NOMO-1 treated with dmso at 0.1 percent for 144 hours (cell line): ENCODE measurements at regions not wholly inside any gene's neighbourhood (a gene's known extent, or its start where the extent isn't known, plus 50 kb on each side); places are given as distances from the start of the nearest gene placed in this dataset.
"Not testable (repeated sequence)": the region's sequence is repeated elsewhere in the genome, so short reads cannot be mapped to it uniquely, and the experiment has no call there.

Experiments used
- DNase-seq: peaks from one replicate; lab custom pipeline; 2025; ENCODE audit not compliant: unreplicated experiment; lab: John Stamatoyannopoulos, UW

DNA sequence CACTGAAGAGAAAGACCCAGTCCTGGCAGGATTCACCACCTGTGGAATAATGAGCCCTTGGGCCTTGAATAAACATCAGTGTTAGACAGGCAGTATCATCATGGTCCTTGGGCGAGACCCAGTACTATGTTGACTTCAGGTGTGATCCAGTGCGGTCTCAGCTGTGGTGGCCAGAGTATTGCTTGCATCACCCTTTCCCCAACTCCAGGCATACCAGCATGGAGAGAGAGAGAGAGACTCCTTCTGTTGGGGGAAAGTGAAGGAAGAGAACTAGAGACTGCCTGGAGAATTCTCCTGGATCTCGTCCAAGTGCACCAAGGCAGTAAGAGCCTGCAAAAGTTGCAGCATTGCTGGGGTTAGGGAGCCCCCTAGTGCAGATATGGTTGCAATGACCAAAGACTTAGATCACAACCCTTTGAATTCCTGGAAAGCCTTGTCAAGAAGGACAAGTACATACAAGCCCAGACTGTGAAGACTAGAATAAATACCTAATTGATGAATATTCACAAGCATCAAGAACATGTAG, 61.1 kb upstream of the VAMP7 start:
- DNase-seq = peak; percentile 9

DNA sequence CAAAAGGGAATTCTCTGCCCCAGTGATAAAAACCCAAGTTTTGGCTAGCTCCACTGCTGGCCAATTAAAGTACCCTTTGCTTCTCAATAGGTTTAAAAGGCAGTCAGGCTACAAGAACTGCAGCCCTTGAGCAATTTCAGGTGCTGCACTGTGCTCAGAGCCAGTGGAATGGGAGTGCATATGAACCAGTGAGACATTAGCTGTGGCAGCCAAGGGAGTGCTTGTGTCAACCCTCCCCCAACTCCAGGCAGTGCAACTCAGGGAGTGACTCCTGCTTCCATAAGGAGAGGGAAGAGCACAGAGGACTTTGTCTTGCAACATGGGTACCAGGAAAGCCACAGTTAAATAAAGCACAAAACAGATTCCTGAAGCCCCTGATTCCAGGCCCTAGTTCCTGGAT, 61.6 kb upstream of the VAMP7 start:
- no peak for DNase-seq

DNA sequence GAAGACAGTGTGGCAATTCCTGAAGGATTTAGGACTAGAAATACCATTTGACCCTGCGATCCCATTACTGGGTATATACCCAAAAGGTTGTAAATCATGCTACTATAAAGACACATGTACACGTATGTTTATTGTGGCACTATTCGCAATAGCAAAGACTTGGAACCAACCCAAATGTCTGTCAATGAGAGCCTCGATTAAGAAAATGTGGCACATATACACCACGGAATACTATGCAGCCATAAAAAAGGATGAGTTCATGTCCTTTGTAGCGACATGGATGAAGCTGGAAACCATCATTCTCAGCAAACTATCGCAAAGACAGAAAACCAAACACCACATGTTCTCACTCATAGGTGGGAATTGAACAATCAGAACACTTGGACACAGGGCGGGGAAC, 66.8 kb upstream of the VAMP7 start:
- not testable (repeated sequence) for DNase-seq

DNA sequence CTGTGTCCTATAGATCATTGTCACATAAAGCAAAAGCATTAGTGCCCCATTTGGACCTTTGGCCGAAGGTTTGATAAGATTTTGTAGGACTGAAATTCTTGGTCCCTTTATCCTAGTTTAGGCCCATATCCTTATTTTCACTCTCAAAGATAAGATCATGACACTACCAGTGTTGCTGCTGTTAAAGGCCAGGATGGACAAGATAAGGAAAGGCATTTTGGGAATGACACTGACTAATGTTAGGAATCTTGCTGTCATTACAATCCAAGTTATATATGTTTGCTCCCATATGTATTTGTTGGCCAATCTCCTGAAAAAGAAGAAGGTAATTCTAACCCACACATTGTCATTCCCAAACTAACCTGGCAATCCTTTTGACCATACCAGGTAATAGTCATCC, 101.3 kb upstream of the VAMP7 start:
- no peak for DNase-seq

DNA sequence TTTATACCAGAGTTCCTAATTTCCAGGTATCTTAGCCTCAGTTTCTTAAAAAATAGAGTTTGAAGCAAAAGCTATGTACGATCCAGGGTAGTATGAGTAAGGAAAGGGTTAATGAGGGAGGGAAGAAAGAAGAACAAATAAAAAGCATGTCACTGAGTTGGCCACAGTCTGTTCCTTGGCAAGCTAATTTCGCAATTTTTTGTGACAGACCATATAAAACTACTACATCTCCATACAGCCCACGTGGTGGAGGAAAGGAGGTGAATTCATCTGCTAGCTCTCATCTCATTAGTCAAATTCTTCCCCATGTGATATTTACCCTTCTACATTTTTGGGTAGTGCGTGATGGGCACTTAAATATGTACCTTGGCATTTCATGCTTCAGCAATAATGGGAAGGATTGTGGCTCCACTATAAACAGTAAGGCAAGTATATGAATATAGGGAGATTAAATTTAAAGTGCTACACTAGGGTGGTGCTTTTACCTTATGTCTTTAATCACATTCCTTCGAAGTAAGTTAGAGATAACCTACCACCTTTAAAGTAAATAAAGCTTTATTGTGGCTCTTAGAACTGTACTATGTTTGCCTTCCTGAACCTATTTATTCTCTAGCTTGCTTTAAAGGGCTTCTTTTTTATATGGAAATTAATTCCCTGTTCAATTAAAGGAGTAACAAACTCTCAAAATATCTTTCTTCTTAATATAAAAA, 102.1 kb upstream of the VAMP7 start:
- DNase-seq = peak; percentile 10

DNA sequence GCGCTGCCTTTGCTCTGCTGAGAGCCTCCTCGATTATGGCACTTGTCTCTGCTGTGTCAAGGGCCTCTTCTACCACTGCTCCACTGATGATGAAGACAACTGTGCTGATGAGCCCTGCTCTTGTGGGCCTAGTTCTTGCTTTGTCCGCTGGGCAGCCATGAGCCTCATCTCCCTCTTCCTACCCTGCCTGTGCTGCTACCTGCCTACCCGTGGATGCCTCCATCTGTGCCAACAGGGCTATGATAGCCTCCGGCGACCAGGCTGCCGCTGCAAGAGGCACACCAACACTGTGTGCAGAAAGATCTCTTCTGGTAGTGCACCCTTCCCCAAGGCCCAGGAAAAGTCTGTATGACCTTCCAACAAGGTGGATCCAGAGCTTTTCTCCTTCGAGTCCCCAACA, 106.8 kb upstream of the VAMP7 start:
- no peak for DNase-seq

DNA sequence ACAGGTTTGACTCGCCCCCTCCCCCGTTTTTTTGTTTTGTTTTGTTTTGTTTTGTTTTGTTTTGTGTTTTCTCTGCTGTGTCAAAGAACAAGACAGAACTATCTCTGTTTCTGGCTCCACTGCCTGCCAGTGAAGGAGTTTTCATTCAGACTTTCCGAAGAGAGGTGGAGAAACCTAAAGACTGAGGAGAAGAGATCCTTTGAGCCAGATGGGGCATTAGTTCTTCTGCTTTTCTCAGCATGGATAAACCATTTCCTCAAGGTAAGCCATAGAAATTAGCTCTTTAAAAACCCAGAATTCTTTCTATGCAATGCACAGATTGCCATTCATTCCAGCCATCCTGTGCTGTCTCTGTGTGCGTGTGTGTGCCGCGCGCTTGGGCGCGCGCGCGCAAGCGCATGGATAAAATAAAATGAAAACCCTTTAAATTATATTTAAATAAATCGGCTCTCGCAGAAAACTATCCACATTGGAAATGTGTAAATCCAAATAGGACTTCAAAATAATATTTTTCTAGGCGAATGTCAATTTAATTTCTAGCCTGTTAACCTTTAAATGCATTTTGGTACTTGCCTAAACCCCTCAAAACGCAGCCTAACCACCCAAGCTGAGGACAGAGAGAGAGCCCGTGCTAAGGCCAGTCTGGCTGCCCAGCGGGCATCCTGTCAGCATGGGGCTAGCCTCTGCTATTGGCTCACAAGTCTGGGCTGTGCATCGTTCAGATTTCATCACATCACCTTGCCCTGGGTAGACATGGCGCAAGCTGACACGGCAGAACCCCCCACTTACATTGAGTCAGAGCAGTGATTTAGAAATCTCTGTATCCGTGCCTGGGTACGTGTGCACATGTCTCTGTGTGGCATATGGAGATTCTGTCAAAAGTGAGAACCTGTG, 113.0 kb upstream of the VAMP7 start:
- no peak for DNase-seq

DNA sequence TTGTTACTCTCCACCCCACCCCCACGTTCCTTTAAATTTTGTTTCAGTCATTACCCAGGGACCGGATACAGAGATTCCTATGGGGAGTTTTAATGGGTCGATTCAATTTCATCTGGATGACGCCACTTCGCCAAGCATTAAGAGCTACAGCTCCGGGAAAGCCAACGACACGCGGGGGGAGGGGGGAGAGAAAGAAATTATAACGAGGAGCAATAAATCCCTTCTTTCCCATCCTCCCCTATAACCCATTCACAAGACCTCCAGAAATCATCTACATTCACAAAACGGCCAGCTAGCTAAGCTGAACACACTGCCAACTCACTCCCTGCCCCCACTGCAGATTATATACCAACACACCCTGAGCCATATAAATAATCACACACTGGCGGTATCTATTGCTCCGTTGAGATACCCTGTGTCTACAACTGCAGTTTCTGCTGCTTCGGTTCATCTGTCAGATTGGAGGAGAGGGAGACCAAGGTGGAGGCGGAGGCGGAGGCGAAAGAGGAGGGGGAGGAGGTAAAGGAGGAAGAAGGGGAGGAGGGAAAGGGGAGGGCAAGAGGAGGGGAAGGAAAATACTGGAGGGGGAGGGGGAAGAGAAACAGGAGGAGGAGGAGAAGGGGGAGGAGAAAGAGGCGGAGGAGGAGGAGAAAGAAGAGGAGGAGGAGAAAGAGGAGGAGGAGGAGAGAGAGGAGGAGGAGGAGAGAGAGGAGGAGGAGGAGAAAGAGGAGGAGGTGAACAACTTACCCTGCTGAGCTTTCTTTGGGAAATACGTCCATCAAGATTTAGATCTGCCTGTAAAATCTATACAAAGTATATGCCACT, 113.9 kb upstream of the VAMP7 start:
- DNase-seq = peak; percentile 52

DNA sequence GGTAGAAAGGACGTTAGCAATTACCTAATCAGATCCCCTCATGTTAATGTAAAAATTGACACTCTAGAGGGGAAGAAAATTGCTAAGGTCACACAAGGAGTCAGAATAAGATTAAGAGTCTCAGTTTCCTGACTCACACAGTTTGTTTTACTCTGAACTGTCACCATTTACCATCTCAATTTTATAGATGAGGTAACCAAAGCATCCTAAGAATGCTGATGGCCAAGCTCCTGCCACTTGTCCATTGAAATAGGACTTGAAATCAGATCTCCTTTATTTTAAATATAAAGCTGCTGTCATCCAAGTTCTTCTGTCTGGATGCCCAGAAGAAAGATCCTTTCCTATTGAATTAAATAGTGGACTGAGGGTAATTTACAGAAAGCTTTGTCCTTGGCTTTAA, 114.8 kb upstream of the VAMP7 start:
- no peak for DNase-seq

DNA sequence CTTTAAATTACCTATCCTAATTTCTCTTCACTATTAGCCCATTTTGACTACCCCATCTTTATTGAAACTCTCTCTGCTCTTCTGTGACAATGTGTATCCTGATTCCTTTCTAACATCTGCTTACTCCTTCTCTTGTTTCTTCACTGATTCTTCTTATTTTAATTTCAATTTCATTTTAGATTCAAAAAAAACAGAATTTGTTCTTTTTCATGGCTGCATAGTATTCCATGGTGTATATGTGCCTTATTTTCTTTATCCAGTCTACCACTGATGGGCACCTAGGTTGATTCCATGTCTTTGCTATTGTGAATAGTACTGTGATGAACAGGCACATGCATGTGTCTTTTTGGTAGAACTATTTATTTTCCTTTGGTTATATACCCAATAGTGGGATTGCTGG, 120.0 kb upstream of the VAMP7 start:
- DNase-seq = no peak

DNA sequence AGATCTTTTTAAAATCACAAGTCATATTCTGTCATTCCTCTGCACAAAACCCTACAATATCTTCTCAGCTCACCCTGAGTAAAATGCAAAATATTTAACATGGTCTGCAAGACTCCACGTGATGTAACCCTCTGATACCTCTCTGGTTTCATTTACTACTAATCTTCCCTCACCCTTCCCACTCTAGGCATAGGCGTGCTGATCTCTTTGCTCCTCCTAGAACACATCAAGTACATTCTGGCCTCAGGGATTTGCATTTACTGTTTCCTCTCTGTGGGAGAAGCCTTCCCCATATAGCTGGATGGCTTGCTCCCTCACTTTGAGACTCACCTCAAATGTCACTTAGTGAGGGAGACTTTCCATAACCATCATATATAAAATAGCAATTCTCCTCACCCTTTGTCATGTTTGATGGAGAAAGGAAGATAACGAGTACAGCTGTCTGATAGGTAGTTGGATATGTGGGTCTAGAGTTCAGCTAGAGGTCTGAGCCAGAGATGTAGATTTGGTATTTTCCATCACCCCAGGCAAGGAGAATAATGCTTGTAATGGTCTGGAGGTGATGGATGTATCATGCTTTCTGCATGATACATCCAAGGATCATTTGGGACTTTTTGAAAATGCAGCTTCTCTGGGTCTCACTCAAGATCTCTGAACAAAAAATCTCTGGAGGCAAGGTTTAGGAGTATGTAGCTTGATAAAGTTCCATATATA, 123.9 kb upstream of the VAMP7 start:
- no peak for DNase-seq

DNA sequence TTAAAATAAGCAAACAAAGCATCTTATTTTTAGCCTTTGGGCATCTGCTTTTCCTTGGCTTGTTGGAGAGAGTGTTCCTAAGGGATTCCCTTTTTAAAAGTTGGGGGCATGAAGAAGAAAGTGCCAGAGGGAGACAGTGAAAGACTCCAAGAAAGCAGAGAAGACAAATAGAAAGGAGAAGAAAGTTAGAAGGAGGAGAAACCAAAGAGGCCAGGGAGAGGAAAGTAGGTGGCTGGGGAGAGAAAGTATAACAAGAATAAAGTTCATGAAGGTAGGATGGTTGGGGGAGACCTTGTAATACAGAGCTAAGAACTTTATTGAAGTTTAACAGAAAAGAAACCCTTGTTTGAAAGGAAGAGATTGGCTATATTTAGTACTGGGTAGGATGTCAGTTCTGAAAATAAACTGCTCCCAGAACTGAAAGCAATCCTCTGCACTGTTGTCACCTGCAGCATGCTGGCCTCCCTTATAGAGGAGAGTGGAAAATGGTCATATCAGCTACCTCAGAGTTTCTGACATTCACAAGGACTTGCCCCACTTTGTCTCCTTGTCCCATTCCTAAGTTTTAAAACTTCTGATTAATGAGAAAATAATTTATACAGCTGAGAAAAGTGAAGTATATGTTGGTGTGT, 125.3 kb upstream of the VAMP7 start:
- no peak for DNase-seq

DNA sequence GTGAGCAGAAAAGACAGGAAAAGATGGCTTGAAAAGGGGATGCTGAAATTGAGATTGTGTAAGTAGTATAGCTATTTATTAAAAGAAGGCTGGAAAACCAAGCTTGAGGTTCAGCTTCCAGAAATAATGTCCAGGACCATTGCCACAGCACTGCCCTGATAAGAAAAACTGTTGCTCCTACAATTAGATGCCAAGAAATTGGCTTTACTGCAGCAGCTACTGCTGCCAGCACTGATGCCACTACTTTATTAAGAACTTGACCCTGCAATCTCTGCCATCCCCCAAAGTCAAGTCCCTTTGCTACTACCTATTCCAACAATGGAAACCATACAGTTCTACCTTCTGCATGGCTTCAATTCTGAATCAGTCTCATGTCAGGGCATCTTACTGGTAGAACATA, 130.0 kb upstream of the VAMP7 start:
- no peak for DNase-seq

DNA sequence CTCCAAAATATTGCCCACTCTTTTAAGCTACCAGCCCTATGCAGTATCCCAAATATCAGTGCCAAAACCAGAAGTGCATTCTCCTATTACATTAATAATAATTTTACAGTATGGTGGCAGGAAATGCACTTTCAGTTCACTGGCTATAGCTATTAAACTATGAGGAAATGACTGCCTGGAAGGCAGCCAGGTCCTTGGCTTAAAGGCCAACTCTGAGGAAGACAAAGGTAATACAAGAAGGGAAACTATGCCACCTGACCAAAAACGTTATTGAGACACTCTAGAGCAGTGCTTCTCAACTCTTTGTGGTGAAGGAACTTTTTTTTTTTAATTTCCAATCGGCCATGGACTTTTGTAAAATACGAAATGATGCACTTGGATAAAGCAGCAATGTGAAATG, 133.6 kb upstream of the VAMP7 start:
- DNase-seq = no peak

DNA sequence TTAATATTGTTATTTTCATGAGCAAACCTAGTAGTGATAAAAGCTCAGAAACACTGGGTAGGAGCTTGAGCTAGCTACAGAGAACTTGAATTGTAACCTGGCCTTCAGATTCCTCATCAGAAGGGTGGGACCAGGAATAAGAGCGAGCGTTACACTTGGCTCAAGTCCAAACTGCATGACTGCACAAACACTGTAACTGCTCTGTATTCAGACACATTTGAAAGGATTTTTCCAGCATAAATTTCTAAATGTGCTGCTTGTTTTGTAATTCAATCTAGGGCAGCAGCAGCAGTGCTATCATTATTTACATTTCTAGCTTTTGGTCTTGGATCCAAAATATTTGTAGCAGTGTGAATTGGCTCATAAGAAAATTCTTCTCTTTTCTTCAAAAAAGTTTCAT, 133.0 kb upstream of the TMLHE start:
- DNase-seq = no peak

DNA sequence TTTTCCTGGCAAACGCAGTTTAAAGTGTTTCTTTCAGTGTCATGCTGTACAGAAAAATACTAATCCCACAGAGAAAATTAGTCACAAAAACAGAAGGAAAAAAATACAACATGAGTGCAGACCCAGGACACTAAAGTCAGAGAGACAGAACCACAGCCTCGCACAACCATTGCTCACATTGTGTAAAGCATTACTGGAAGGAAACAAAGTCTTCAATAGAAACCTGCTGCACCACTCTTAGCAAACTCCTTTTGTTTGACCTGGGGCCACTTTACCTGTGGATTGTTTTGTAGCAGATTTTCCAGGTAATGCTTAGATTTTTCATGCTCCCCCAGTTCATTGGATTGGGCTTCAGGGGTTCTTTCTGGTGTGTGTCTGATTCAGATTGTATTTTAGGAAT, 131.8 kb upstream of the TMLHE start:
- DNase-seq = no peak

DNA sequence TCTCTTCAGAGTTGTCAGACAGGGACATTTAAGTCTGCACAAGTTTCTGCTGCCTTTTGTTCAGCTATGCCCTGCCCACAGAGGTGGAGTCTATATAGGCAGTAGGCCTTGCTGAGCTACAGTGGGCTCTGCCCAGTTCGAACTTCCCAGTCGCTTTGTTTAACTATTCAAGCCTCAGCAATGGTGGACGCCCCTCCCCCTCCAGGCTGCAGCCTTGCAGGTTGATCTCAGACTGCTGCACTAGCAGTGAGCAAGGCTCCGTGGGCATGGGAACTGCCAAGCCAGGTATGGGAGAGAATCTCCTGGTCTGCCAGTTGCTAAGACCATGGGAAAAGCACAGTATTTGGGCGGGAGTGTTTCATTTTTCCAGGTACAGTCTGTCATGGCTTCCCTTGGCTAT, 115.6 kb upstream of the TMLHE start:
- not testable (repeated sequence) for DNase-seq

DNA sequence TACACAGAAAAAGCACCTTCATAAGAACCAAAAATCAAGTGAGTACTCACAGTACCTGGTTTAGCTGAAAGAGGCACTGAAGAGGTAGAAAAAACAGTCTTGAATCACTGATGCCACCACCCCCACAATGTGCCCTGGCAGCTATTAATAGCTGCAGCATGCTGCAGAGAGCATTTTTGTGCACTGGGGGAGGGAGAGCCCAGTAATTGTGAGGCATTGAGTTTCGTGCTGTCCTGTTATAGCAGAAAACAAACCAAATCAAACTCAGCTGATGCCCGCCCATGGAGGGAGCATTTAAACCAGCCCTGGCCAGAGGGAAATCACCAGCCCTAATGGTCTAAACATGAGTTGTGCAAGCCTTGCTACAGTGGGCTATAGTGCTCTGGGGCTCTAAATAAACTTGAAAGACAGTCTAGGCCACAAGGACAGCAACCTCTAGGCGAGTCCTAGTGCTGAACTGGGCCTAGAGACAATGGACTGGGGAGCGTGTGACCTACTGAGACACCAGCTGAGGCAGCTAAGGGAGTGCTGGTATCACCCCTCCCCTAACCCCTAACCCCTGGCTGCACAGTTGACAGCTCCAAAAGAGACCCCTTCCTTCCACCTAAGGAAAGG, 106.3 kb upstream of the TMLHE start:
- DNase-seq = no peak

DNA sequence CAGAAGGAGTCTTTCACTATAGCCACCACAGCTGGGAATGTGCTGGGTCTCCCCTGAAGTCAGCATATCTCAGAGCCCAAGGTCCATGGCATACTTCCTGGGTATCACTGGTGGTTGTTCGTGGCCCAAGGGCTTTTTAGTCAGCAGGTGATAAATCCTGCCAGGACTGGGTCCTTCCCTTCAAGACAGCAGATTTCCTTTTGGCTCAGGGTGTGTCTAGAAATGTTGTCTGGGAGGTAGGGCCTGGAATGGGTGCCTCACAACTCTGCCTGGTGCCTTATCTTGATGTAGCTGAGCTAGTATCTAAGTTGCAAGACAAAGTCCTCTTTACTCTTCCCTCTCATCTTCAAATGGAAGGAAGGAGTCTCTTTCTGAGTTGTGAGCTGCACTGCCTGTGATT, 102.4 kb upstream of the TMLHE start:
- DNase-seq = no peak

DNA sequence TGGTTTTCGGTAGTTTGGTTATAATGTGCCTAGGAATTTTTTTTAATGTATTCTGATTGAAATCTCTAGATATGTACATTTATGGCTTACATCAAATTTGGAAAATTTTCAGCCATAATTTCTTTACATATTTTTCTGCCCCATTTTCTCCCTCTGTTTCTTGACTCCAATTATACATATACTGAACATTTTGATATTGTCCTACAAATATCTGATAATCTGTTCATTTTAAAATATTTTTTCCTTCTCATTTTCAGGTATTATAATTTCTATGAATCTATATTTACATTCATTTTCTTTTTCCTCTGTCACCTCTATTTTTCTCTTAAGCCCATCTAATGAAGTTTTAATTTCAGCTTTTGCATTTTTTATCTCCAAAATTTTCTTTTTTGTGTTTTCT, 82.7 kb upstream of the TMLHE start:
- DNase-seq = no peak
